ENCODE measurements at regions not wholly inside any gene's neighbourhood (a gene's known extent, or its start where the extent isn't known, plus 50 kb on each side); places are given as distances from the start of the nearest gene placed in this dataset.
A peak's percentile ranks its signal among the peaks of the same experiment; 100 is the strongest.

DNA sequence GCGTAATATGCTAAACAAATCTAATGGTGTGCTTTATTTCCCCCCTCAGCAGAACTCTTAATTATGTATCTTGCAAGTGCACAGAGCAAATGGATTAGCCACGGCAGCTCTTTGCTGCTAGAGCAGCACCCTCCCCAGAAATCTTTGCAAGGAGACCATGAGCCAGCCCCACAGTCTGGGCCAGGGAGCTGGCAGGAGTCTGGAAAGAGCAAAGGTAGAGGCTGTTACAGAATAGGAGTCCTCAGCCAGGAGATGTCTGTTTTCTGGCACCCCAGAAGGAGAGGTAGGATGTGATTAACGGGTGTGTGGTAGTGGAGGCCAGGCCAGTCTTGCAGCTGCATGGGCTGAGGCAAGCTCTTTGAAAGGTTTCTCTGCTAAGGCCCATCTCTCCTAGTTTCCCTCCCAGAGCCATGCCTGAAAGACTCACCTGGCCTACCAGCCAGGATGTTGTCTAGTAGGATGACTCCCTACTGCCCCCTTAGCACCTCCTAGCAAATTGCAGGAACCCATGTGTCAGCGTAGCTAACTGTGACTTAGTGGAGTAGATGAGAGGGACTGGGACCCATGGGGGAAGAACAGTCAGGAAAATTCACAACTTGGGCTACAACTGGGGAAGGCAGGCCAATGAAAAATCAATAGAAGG is 557.2 kb downstream of the BUD13 start:
- no peak for DNase-seq (ENCODE audit: low spot score)
- Histone ChIP-seq H3K79me2 (ENCODE audit: insufficient read depth, low read length) (no peaks in the 10 kb centered on the region), H3K36me3 (replicated peaks in 1 of 2; ENCODE audit: control insufficient read depth in 1 of 2, insufficient read depth in 2 of 2, low read length in 2 of 2) (no peaks in the 10 kb centered on the region), H3K27me3 (ENCODE audit: control insufficient read depth in 1 of 2, insufficient read depth in 2 of 2, low read length in 2 of 2) (peaks cover 0 to 2% of the 10 kb centered on the region in 2 experiments; a peak in 1 of 5 replicates), H3K4me2 (ENCODE audit: low read depth, low read length) (no peak overlapping the region), H2AFZ (ENCODE audit: low read length) (no peak overlapping the region), H3K9me3 (ENCODE audit: low read length) (no peaks in the 10 kb centered on the region), H4K20me1 (ENCODE audit: insufficient read depth, low read length) (no peaks in the 10 kb centered on the region), H3K4me1 (ENCODE audit: insufficient read depth, low read length) (no peaks in the 10 kb centered on the region), H3K4me3 (replicated peaks in 1 of 3; ENCODE audit: insufficient read depth in 1 of 3, low read depth in 2 of 3, low read length in 3 of 3) (no peak overlapping the region), H3K27ac (ENCODE audit: extremely low read length, insufficient read depth, low read length) (no peak overlapping the region), H3K9ac (ENCODE audit: insufficient read depth, low read depth, low read length) (no peak overlapping the region)
- ChIA-PET POLR2A (no interaction called here), CTCF (ENCODE audit: low intra/inter-chr PET ratio, low total read pairs) (no interaction called here)
- intact Hi-C loops (cut with micrococcal nuclease; ENCODE audit: unreplicated experiment), result loop anchor here (5.0 kb wide), 1 partner anchor 282 kb away; no protein-coding TSS in a partner anchor
- TF ChIP-seq ZNF274 (CRISPR knock-in tag; IDR thresholded peaks at IDR 0.05) (no peak), ZNF543 (CRISPR knock-in tag; IDR thresholded peaks at IDR 0.05) (no peak)
- TF ChIP-seq, protein P1, sequence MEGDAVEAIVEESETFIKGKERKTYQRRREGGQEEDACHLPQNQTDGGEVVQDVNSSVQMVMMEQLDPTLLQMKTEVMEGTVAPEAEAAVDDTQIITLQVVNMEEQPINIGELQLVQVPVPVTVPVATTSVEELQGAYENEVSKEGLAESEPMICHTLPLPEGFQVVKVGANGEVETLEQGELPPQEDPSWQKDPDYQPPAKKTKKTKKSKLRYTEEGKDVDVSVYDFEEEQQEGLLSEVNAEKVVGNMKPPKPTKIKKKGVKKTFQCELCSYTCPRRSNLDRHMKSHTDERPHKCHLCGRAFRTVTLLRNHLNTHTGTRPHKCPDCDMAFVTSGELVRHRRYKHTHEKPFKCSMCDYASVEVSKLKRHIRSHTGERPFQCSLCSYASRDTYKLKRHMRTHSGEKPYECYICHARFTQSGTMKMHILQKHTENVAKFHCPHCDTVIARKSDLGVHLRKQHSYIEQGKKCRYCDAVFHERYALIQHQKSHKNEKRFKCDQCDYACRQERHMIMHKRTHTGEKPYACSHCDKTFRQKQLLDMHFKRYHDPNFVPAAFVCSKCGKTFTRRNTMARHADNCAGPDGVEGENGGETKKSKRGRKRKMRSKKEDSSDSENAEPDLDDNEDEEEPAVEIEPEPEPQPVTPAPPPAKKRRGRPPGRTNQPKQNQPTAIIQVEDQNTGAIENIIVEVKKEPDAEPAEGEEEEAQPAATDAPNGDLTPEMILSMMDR (CRISPR knock-in tag; IDR thresholded peaks at IDR 0.05), result peak; percentile 37; the same call in 1 of the 2 replicates
- in situ Hi-C loops (cut with HindIII; ENCODE audit: extremely low pct_ligation_motif_present, low pct_unique_long_range_greater_than_20kb), result loop anchor here (10.0 kb wide), 1 partner anchor 279 kb away; no protein-coding TSS in a partner anchor
- BruUV-seq (replicated peaks), result no TSS peak
- WGBS (ENCODE audit: low lambda C conversion rate), result 37% methylated on average over 4 of the region's 4 CpGs
- FAIRE-seq, result no peak
- no peak; the same call in 2 of the 3 replicates for ATAC-seq

GRCh38 chr11:116211147-116211546 is 561.6 kb downstream of the BUD13 start:
- WGBS (ENCODE audit: low lambda C conversion rate), result 52% methylated on average over 6 of the region's 6 CpGs
- Histone ChIP-seq H3K9ac (ENCODE audit: insufficient read depth, low read depth, low read length) (no peak overlapping the region), H3K9me3 (ENCODE audit: low read length) (no peaks in the 10 kb centered on the region), H3K27ac (ENCODE audit: extremely low read length, insufficient read depth, low read length) (no peak overlapping the region), H3K36me3 (replicated peaks in 1 of 2; ENCODE audit: control insufficient read depth in 1 of 2, insufficient read depth in 2 of 2, low read length in 2 of 2) (no peaks in the 10 kb centered on the region), H2AFZ (ENCODE audit: low read length) (no peak overlapping the region), H3K79me2 (ENCODE audit: insufficient read depth, low read length) (no peaks in the 10 kb centered on the region), H3K4me3 (replicated peaks in 1 of 3; ENCODE audit: insufficient read depth in 1 of 3, low read depth in 2 of 3, low read length in 3 of 3) (no peak overlapping the region), H3K27me3 (ENCODE audit: control insufficient read depth in 1 of 2, insufficient read depth in 2 of 2, low read length in 2 of 2) (peaks cover 0 to 2% of the 10 kb centered on the region in 2 experiments; a peak in 1 of 5 replicates), H3K4me2 (ENCODE audit: low read depth, low read length) (no peak overlapping the region), H3K4me1 (ENCODE audit: insufficient read depth, low read length) (no peaks in the 10 kb centered on the region), H4K20me1 (ENCODE audit: insufficient read depth, low read length) (no peaks in the 10 kb centered on the region)
- BruUV-seq (replicated peaks), result no TSS peak
- DNase-seq (ENCODE audit: low spot score) (no peak), FAIRE-seq (no peak), ATAC-seq (no peak)
- intact Hi-C loops (cut with micrococcal nuclease; ENCODE audit: unreplicated experiment), result no loop called here
- in situ Hi-C loops (cut with HindIII; ENCODE audit: extremely low pct_ligation_motif_present, low pct_unique_long_range_greater_than_20kb), result loop anchor here (10.0 kb wide), 1 partner anchor 284 kb away; no protein-coding TSS in a partner anchor
- CTCF ChIA-PET (ENCODE audit: low intra/inter-chr PET ratio, low total read pairs), result no interaction called here
- POLR2A ChIA-PET, result no interaction called here
- TF ChIP-seq RBM22 (optimal IDR thresholded peaks at IDR 0.05; ENCODE audit: low read length) (no peak), SOX5 (CRISPR knock-in tag; IDR thresholded peaks at IDR 0.05; ENCODE audit: borderline replicate concordance) (no peak), ZNF878 (CRISPR knock-in tag; IDR thresholded peaks at IDR 0.05) (no peak)
- TF ChIP-seq, protein P2, sequence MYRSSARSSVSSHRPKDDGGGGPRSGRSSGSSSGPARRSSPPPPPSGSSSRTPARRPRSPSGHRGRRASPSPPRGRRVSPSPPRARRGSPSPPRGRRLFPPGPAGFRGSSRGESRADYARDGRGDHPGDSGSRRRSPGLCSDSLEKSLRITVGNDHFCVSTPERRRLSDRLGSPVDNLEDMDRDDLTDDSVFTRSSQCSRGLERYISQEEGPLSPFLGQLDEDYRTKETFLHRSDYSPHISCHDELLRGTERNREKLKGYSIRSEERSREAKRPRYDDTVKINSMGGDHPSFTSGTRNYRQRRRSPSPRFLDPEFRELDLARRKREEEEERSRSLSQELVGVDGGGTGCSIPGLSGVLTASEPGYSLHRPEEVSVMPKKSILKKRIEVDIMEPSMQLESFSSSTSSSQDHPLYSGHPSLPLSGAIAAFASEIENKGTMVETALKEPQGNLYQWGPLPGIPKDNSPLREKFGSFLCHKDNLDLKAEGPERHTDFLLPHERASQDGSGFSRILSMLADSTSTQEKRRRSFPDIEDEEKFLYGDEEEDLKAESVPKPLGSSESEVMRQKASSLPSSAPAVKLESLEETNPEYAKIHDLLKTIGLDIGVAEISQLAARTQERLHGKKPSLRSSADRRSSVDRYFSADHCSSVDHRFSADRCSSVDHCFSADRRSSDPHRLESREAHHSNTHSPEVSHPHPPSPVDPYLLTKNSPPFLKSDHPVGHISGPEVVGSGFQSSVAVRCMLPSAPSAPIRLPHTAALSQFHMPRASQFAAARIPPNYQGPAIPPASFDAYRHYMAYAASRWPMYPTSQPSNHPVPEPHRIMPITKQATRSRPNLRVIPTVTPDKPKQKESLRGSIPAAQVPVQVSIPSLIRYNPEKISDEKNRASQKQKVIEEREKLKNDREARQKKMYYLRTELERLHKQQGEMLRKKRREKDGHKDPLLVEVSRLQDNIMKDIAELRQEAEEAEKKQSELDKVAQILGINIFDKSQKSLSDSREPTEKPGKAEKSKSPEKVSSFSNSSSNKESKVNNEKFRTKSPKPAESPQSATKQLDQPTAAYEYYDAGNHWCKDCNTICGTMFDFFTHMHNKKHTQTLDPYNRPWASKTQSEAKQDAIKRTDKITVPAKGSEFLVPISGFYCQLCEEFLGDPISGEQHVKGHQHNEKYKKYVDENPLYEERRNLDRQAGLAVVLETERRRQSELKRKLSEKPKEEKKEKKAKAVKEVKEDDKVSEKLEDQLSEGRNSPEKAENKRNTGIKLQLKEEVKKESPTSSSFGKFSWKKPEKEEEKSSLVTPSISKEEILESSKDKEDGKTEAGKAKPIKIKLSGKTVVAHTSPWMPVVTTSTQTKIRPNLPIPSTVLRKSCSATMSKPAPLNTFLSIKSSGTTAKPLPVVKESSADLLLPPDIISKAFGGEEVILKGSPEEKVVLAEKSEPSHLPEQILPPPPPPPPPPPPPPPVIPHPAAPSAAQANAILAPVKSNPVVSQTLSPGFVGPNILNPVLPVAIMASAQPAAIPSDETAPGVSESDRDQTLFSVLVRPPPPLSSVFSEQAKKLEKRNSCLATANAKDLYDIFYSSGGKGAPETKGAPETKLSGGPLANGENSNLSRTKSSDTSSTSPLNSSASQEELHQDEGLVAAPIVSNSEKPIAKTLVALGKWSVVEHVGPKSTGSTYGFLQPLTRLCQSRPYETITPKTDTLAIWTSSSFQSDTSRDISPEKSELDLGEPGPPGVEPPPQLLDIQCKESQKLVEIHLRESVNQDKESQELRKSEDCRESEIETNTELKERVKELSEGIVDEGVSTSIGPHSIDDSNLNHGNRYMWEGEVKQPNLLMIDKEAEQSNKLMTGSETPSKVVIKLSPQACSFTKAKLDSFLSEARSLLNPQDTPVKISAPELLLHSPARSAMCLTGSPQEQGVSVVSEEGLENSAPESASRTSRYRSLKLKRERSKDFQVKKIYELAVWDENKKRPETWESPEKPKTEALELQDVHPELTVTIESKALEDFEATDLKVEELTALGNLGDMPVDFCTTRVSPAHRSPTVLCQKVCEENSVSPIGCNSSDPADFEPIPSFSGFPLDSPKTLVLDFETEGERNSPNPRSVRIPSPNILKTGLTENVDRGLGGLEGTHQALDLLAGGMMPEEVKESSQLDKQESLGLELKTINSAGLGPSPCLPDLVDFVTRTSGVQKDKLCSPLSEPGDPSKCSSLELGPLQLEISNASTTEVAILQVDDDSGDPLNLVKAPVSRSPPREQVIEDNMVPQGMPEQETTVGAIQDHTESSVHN (CRISPR knock-in tag; IDR thresholded peaks at IDR 0.05), result no peak

Measured in HepG2 (cell line).